K562 (cell line): ENCODE measurements at regions not wholly inside any gene's neighbourhood (a gene's known extent, or its start where the extent isn't known, plus 50 kb on each side); places are given as distances from the start of the nearest gene placed in this dataset.

Source experiments
- ATAC-seq: fragments of 200-7000 bp; cut with Tn5 transposase; 3 replicates; pipeline ENCODE4 v1.9.1; 2020; ENCODE audit warnings: moderate library complexity
- BruUV-seq: library from RNA; stranded (reverse); fragments of 400-500 nt; replicated peaks from 2 replicates; lab custom pipeline; 2021; lab: Mats Ljungman, UMichigan
- CTCF ChIA-PET: fragments of 300-600 bp; formaldehyde crosslinking; extraction: SDS; loops from one replicate; lab custom pipeline; 2021; ENCODE audit warnings: low intra/inter-chr PET ratio; lab: Yijun Ruan, JAX
- POLR2A ChIA-PET: fragments of 300-600, 350-650 bp; sonication (Branson Sonifier 250); formaldehyde crosslinking; extraction: SDS; loops from one replicate; lab custom pipeline; 2021; ENCODE audit warnings: antibody characterized with exemption, inconsistent platforms; lab: Yijun Ruan, JAX
- DNase-seq, 4 experiments: peaks; one replicate each; pipeline versions ENCODE4 v3.0.0 to v3.0.0-alpha.2; 2011 to 2018; ENCODE audit warnings: low spot score in 3 of 4, mixed read lengths in 3 of 4; ENCODE audit errors: extremely low read depth in 1 of 4
- FAIRE-seq: peaks from 2 replicates; lab custom pipeline; 2011; peaks lifted over from hg19 to GRCh38; lab: Jason Lieb, UNC
- H2AFZ ChIP-seq: 2 replicates; pipeline ENCODE4 v1.6.0; 2011; ENCODE audit warnings: low read depth, low read length, control low read depth, inconsistent platforms
- H3K27ac ChIP-seq: fragments of 200-600 bp; 3 replicates; pipeline ENCODE4 v1.8.0; 2011; ENCODE audit warnings: low read depth, mild to moderate bottlenecking, control low read depth, inconsistent platforms, low read length, moderate library complexity, mixed read lengths; ENCODE audit errors: extremely low read depth
- H3K27me3 ChIP-seq, 2 experiments: fragments of 300-600 bp in 1 of 2; 2 replicates in 1 of 2; 3 replicates in 1 of 2; pipeline versions ENCODE4 v1.6.0 to v1.8.0; 2011; ENCODE audit warnings: inconsistent platforms in 2 of 2, low read length in 2 of 2, mild to moderate bottlenecking in 1 of 2, mixed read lengths in 1 of 2, moderate library complexity in 1 of 2; ENCODE audit not compliant: control insufficient read depth in 2 of 2, insufficient read depth in 2 of 2
- H3K36me3 ChIP-seq: fragments of 300-600 bp; 3 replicates; pipeline ENCODE4 v1.8.0; 2011; ENCODE audit warnings: mild to moderate bottlenecking, low read length, inconsistent platforms; ENCODE audit not compliant: control insufficient read depth, insufficient read depth
- H3K4me1 ChIP-seq, 2 experiments: fragments of 200-600 bp in 1 of 2; replicated peaks in 1 of 2; 2 replicates in 1 of 2; 3 replicates in 1 of 2; pipeline versions ENCODE4 v1.5.1 to v1.8.0; 2011; ENCODE audit warnings: inconsistent platforms in 2 of 2, low read length in 2 of 2, mild to moderate bottlenecking in 1 of 2, mixed read lengths in 1 of 2, moderate library complexity in 1 of 2; ENCODE audit not compliant: control insufficient read depth in 2 of 2, insufficient read depth in 2 of 2
- H3K4me2 ChIP-seq: 2 replicates; pipeline ENCODE4 v1.6.1; 2011; ENCODE audit warnings: low read length, control low read depth, inconsistent platforms, mixed read lengths; ENCODE audit not compliant: insufficient read depth
- H3K4me3 ChIP-seq: fragments of 200-600 bp; sonication (generic), shearing (Covaris generic); 2 replicates; pipeline ENCODE4 v1.5.1; 2016; ENCODE audit warnings: control low read depth, inconsistent platforms
- H3K79me2 ChIP-seq: fragments of 200-600 bp; 3 replicates; pipeline ENCODE4 v1.8.0; 2011; ENCODE audit warnings: low read length, inconsistent platforms; ENCODE audit not compliant: control insufficient read depth, insufficient read depth
- H3K9ac ChIP-seq, 2 experiments: 2 replicates each; pipeline versions ENCODE4 v1.6.0 to v1.6.1; 2011; ENCODE audit warnings: low read depth in 2 of 2, low read length in 2 of 2, control low read depth in 1 of 2, inconsistent platforms in 1 of 2, mild to moderate bottlenecking in 1 of 2, mixed read lengths in 1 of 2; ENCODE audit not compliant: insufficient read depth in 1 of 2
- H3K9me1 ChIP-seq: one replicate; pipeline ENCODE4 v1.6.0; 2011; ENCODE audit warnings: inconsistent platforms, mild to moderate bottlenecking, low read length, moderate library complexity; ENCODE audit not compliant: control insufficient read depth, insufficient read depth
- H3K9me3 ChIP-seq: replicated peaks from 2 replicates; pipeline ENCODE4 v1.5.1; 2011; ENCODE audit warnings: low read depth, low read length, inconsistent platforms; ENCODE audit not compliant: control insufficient read depth, insufficient read depth
- H4K20me1 ChIP-seq: replicated peaks from 2 replicates; pipeline ENCODE4 v1.6.1; 2011; ENCODE audit warnings: low read length, inconsistent platforms, mixed read lengths; ENCODE audit not compliant: control insufficient read depth, insufficient read depth
- BRF2 ChIP-seq: IDR thresholded peaks from 3 replicates; pipeline ENCODE4 v1.6.1; 2011; ENCODE audit warnings: borderline replicate concordance, mild to moderate bottlenecking; ENCODE audit not compliant: insufficient read length, insufficient read depth
- E2F3 ChIP-seq: fragments of 250-450 bp; sonication (Bioruptor Pico); IDR thresholded peaks from 2 replicates; pipeline ENCODE4 v1.4.0; 2020; ENCODE audit warnings: mild to moderate bottlenecking
- RBM17 ChIP-seq: fragments of 200-400 bp; formaldehyde crosslinking; IDR thresholded peaks from 2 replicates; pipeline ENCODE4 v1.6.1; 2017; ENCODE audit warnings: low read depth, mild to moderate bottlenecking, low read length, borderline replicate concordance
- ZBTB5 ChIP-seq: fragments of 450-650 bp; IDR thresholded peaks from 2 replicates; pipeline ENCODE4 v1.6.1; 2017; ENCODE audit warnings: antibody characterized with exemption
- ZNF384 ChIP-seq: IDR thresholded peaks from 2 replicates; pipeline ENCODE4 v1.6.1; 2012; ENCODE audit warnings: low read depth, low read length, improper control_type of control experiment
- WGBS: fragments of 100-300 bp; shearing (Covaris generic); methylation state at CpG from one replicate; pipeline ENCODE4 v1.1.6; 2016; ENCODE audit warnings: low coverage, mixed read lengths; ENCODE audit not compliant: insufficient coverage; ENCODE audit errors: missing lambda C conversion rate; 5-methylcytosine and 5-hydroxymethylcytosine counted together
- in situ Hi-C: fragments of 300-500 bp; cut with MboI; formaldehyde crosslinking; loops from 4 replicates; pipeline ENCODE4 v1.15.0; 2018; ENCODE audit warnings: inconsistent platforms, mixed read lengths
- intact Hi-C: fragments of 100-400 bp; cut with micrococcal nuclease; formaldehyde crosslinking; loops from 2 replicates; pipeline ENCODE4 v1.14.2; 2022
- TF ChIP-seq, protein P1 (sequence below): sonication (generic); IDR thresholded peaks from 2 replicates; pipeline ENCODE4 v1.6.1; 2016

DNA sequence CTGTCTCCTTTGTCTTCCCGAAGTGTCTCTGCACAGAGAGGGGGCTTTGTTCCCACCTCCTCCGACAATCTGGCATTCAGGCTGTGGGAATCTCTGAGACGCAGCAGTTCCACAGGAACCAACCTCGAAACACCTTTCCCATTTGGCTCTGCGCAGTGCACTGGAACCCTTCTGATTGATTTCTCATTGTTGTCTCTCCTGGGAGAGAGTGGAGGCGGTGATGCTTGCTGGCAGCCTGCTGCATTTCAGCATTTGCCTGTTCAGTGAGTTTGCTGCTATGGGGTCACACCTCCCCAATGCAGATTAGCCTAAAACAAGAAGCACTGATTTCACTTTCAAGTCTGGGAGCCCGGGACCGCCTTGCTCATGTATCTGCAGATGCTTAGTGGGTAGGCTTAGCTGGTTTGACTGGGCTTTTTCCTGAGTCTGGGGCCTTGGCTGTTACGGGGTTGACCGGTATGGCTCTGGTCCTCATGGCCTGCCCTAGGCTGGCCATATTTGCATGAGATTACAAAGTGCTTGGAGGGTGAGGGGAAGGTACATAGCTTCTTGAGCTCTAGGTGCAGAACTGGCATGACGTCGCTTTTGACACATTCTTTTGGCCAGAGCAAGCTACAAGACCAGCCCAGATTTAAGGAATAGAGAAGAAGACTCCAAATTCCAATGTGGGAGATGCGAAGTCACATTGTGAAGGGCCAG is 695.3 kb downstream of the PTPRU start (continued):
- TF ChIP-seq ZBTB5: no peak
- no peak for TF ChIP-seq E2F3 (CRISPR knock-in tag)
- no peak for TF ChIP-seq ZNF384

GRCh38 chr1:29925058-29925457 is 688.7 kb downstream of the PTPRU start:
- no peak overlapping the region for H3K4me3 ChIP-seq
- no peaks in the 10 kb centered on the region for H3K9me3 ChIP-seq
- no peaks in the 10 kb centered on the region for H3K4me1 ChIP-seq
- no TSS peak for BruUV-seq
- no peak for TF ChIP-seq BRF2
- TF ChIP-seq, protein P1, sequence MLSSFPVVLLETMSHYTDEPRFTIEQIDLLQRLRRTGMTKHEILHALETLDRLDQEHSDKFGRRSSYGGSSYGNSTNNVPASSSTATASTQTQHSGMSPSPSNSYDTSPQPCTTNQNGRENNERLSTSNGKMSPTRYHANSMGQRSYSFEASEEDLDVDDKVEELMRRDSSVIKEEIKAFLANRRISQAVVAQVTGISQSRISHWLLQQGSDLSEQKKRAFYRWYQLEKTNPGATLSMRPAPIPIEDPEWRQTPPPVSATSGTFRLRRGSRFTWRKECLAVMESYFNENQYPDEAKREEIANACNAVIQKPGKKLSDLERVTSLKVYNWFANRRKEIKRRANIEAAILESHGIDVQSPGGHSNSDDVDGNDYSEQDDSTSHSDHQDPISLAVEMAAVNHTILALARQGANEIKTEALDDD: no peak
- no peak for TF ChIP-seq RBM17
- TF ChIP-seq, all 486 proteins: peak for 0
- in situ Hi-C loops (no loop called here), intact Hi-C loops (no loop called here)
- Histone ChIP-seq H3K27me3 (peaks cover under 1 to 2% of the 10 kb centered on the region in 2 experiments; a peak in 2 of 5 replicates), H3K9me1 (no peaks in the 10 kb centered on the region), H3K27ac (no peak overlapping the region), H3K79me2 (no peaks in the 10 kb centered on the region), H4K20me1 (no peaks in the 10 kb centered on the region), H3K4me2 (no peak overlapping the region), H3K9ac (no peak overlapping the region), H2AFZ (no peak overlapping the region), H3K36me3 (no peaks in the 10 kb centered on the region)
- ChIA-PET CTCF (no interaction called here), POLR2A (interaction anchor here (0.7 kb wide), 2 partner anchors 100 to 222 kb away, joined by 3 read pairs; no protein-coding TSS in a partner anchor)
- no peak for DNase-seq
- no peak for ATAC-seq
- 0% methylated on average over 6 of the region's 6 CpGs for WGBS
- FAIRE-seq: no peak
